ENCODE measurements at regions not wholly inside any gene's neighbourhood (a gene's known extent, or its start where the extent isn't known, plus 50 kb on each side); places are given as distances from the start of the nearest gene placed in this dataset.

- CTCF ChIA-PET = no interaction called here
- no peak for TF ChIP-seq CTCF (IDR thresholded peaks at IDR 0.05; ENCODE audit: low read depth, low read length)
- POLR2A ChIA-PET = interaction anchor here (0.6 kb wide), 1 partner anchor 841 kb away, joined by 4 read pairs; no protein-coding TSS in a partner anchor
- H3K9me3 ChIP-seq (ENCODE audit: control insufficient read depth, insufficient read depth, low read length) = no peaks in the 10 kb centered on the region
- peak; percentile 20 for DNase-seq (ENCODE audit: low read depth, low spot score)
- H3K27me3 ChIP-seq (ENCODE audit: control insufficient read depth, insufficient read depth, low read length) = no peaks in the 10 kb centered on the region
- no peak overlapping the region for H3K4me3 ChIP-seq (ENCODE audit: low read depth, low read length)
- H3K27ac ChIP-seq (ENCODE audit: low read depth, low read length) = no peak overlapping the region
Observed at GRCh38 chr21:27648560-27648959, 681.7 kb upstream of the ADAMTS5 start.

GRCh38 chr21:27647921-27648320, 681.0 kb upstream of the ADAMTS5 start:
- no peak for TF ChIP-seq CTCF (IDR thresholded peaks at IDR 0.05; ENCODE audit: low read depth, low read length)
- Histone ChIP-seq H3K4me3 (ENCODE audit: low read depth, low read length) (no peak overlapping the region), H3K27me3 (ENCODE audit: control insufficient read depth, insufficient read depth, low read length) (no peaks in the 10 kb centered on the region), H3K9me3 (ENCODE audit: control insufficient read depth, insufficient read depth, low read length) (no peaks in the 10 kb centered on the region), H3K27ac (ENCODE audit: low read depth, low read length) (no peak overlapping the region)
- DNase-seq (ENCODE audit: low read depth, low spot score) = no peak
- ChIA-PET POLR2A (no interaction called here), CTCF (no interaction called here)

- ChIA-PET POLR2A (no interaction called here), CTCF (no interaction called here)
- no peak for DNase-seq (ENCODE audit: low read depth, low spot score)
- no peak for TF ChIP-seq CTCF (IDR thresholded peaks at IDR 0.05; ENCODE audit: low read depth, low read length)
- Histone ChIP-seq H3K27me3 (ENCODE audit: control insufficient read depth, insufficient read depth, low read length) (no peaks in the 10 kb centered on the region), H3K9me3 (ENCODE audit: control insufficient read depth, insufficient read depth, low read length) (no peaks in the 10 kb centered on the region), H3K4me3 (ENCODE audit: low read depth, low read length) (no peak overlapping the region), H3K27ac (ENCODE audit: low read depth, low read length) (no peak overlapping the region)
Observed at GRCh38 chr21:27647401-27647800, 680.5 kb upstream of the ADAMTS5 start.

- CTCF ChIA-PET = no interaction called here
- no peak overlapping the region for H3K4me3 ChIP-seq (ENCODE audit: low read depth, low read length)
- TF ChIP-seq CTCF (IDR thresholded peaks at IDR 0.05; ENCODE audit: low read depth, low read length) = no peak
Observed at GRCh38 chr21:27646691-27647090, 679.8 kb upstream of the ADAMTS5 start.

GRCh38 chr21:27646056-27646455, 679.2 kb upstream of the ADAMTS5 start:
- no peak overlapping the region for H3K4me3 ChIP-seq (ENCODE audit: low read depth, low read length)
- no peaks in the 10 kb centered on the region for H3K9me3 ChIP-seq (ENCODE audit: control insufficient read depth, insufficient read depth, low read length)
- no peak overlapping the region for H3K27ac ChIP-seq (ENCODE audit: low read depth, low read length)
- DNase-seq (ENCODE audit: low read depth, low spot score) = no peak
- TF ChIP-seq CTCF (IDR thresholded peaks at IDR 0.05; ENCODE audit: low read depth, low read length) = no peak
- ChIA-PET POLR2A (no interaction called here), CTCF (no interaction called here)
- H3K27me3 ChIP-seq (ENCODE audit: control insufficient read depth, insufficient read depth, low read length) = no peaks in the 10 kb centered on the region

More at GRCh38 chr21:27646691-27647090, 679.8 kb upstream of the ADAMTS5 start:
- H3K9me3 ChIP-seq (ENCODE audit: control insufficient read depth, insufficient read depth, low read length) = no peaks in the 10 kb centered on the region
- H3K27ac ChIP-seq (ENCODE audit: low read depth, low read length) = no peak overlapping the region
- POLR2A ChIA-PET = no interaction called here
- DNase-seq (ENCODE audit: low read depth, low spot score) = no peak
- no peaks in the 10 kb centered on the region for H3K27me3 ChIP-seq (ENCODE audit: control insufficient read depth, insufficient read depth, low read length)
